CD14-positive monocyte (primary cell): ENCODE measurements at regions not wholly inside any gene's neighbourhood (a gene's known extent, or its start where the extent isn't known, plus 50 kb on each side); places are given as distances from the start of the nearest gene placed in this dataset.

Experiments used
- DNase-seq, 3 donors: peaks; one replicate each; pipeline ENCODE4 v3.0.0-alpha.2; 2011 to 2022
- H2AFZ ChIP-seq: 2 replicates; pipeline ENCODE4 v1.6.0; 2012; ENCODE audit warnings: mild to moderate bottlenecking, low read depth, low read length, inconsistent platforms; ENCODE audit not compliant: insufficient read depth, poor library complexity, severe bottlenecking
- H3K27ac ChIP-seq, 2 donors: 1 replicate in 1 of 2; 2 replicates in 1 of 2; pipeline ENCODE4 v1.5.1; 2012 to 2013; ENCODE audit warnings: low read length in 2 of 2, control low read depth in 1 of 2, inconsistent platforms in 1 of 2, low read depth in 1 of 2, mild to moderate bottlenecking in 1 of 2
- H3K27me3 ChIP-seq, 2 donors: one replicate each; pipeline versions ENCODE4 v1.6.0 to v1.6.1; 2011 to 2013; ENCODE audit warnings: low read length in 2 of 2; ENCODE audit not compliant: control insufficient read depth in 2 of 2, insufficient read depth in 2 of 2
- H3K36me3 ChIP-seq, 2 donors: replicated peaks in 1 of 2; 1 replicate in 1 of 2; 2 replicates in 1 of 2; pipeline versions ENCODE4 v1.5.1 to v1.6.1; 2012 to 2013; ENCODE audit warnings: low read length in 2 of 2, control low read depth in 1 of 2, inconsistent platforms in 1 of 2, mild to moderate bottlenecking in 1 of 2; ENCODE audit not compliant: insufficient read depth in 2 of 2, control insufficient read depth in 1 of 2
- H3K4me1 ChIP-seq, 2 donors: 1 replicate in 1 of 2; 2 replicates in 1 of 2; pipeline versions ENCODE4 v1.5.1 to v1.6.1; 2012 to 2013; ENCODE audit warnings: low read length in 2 of 2, control low read depth in 1 of 2, inconsistent platforms in 1 of 2, mild to moderate bottlenecking in 1 of 2, moderate library complexity in 1 of 2; ENCODE audit not compliant: insufficient read depth in 2 of 2, control insufficient read depth in 1 of 2
- H3K4me2 ChIP-seq: replicated peaks from 2 replicates; pipeline ENCODE3; 2012; ENCODE audit warnings: low read length, moderate library complexity, mild to moderate bottlenecking; ENCODE audit not compliant: poor library complexity, severe bottlenecking; ENCODE audit errors: extremely low read depth
- H3K4me3 ChIP-seq, 3 experiments: fragments of 200-600 bp in 1 of 3; sonication (generic) in 1 of 3; replicated peaks in 1 of 3; 1 replicate in 2 of 3; 2 replicates in 1 of 3; pipeline ENCODE4 v1.5.1; 2011 to 2013; ENCODE audit warnings: low read length in 3 of 3, mild to moderate bottlenecking in 3 of 3, control low read depth in 2 of 3, low read depth in 2 of 3, inconsistent platforms in 1 of 3, moderate library complexity in 1 of 3
- H3K79me2 ChIP-seq: 2 replicates; pipeline ENCODE4 v1.6.0; 2012; ENCODE audit warnings: mild to moderate bottlenecking, control low read depth, inconsistent platforms, low read length, moderate library complexity; ENCODE audit not compliant: insufficient read depth
- H3K9ac ChIP-seq: 2 replicates; pipeline ENCODE4 v1.6.0; 2017; ENCODE audit warnings: low read length, mild to moderate bottlenecking; ENCODE audit not compliant: insufficient read depth, poor library complexity, severe bottlenecking
- H3K9me3 ChIP-seq, 2 donors: replicated peaks in 1 of 2; 1 replicate in 1 of 2; 2 replicates in 1 of 2; pipeline versions ENCODE4 v1.5.1 to v1.6.1; 2012 to 2013; ENCODE audit warnings: low read length in 2 of 2, control low read depth in 1 of 2; ENCODE audit not compliant: control insufficient read depth in 1 of 2, insufficient read depth in 1 of 2
- H4K20me1 ChIP-seq: 2 replicates; pipeline ENCODE4 v1.6.0; 2012; ENCODE audit warnings: mild to moderate bottlenecking, low read length, control low read depth, moderate library complexity; ENCODE audit not compliant: insufficient read depth
- H3K27ac Mint-ChIP-seq, 7 donors: one replicate each; pipeline ENCODE4 v1.8.0; 2020; ENCODE audit warnings: mild to moderate bottlenecking in 7 of 7, mixed read lengths in 7 of 7, moderate library complexity in 6 of 7, inconsistent platforms in 2 of 7
- H3K27me3 Mint-ChIP-seq, 3 donors: one replicate each; pipeline ENCODE4 v1.8.0; 2021 to 2022; ENCODE audit warnings: low read depth in 3 of 3, mild to moderate bottlenecking in 3 of 3, mixed read lengths in 3 of 3, moderate library complexity in 3 of 3, inconsistent platforms in 1 of 3
- H3K36me3 Mint-ChIP-seq, 2 donors: one replicate each; pipeline ENCODE4 v1.8.0; 2020; ENCODE audit warnings: mixed read lengths in 2 of 2, inconsistent platforms in 1 of 2, mild to moderate bottlenecking in 1 of 2
- H3K4me1 Mint-ChIP-seq: one replicate; pipeline ENCODE4 v1.8.0; 2020; ENCODE audit warnings: mild to moderate bottlenecking, mixed read lengths
- H3K4me3 Mint-ChIP-seq, 2 donors: one replicate each; pipeline ENCODE4 v1.8.0; 2020; ENCODE audit warnings: mild to moderate bottlenecking in 2 of 2, mixed read lengths in 2 of 2, moderate library complexity in 1 of 2
- H3K9me3 Mint-ChIP-seq, 7 donors: one replicate each; pipeline ENCODE4 v1.8.0; 2020 to 2022; ENCODE audit warnings: mixed read lengths in 7 of 7, mild to moderate bottlenecking in 6 of 7, moderate library complexity in 6 of 7, inconsistent platforms in 2 of 7
- CTCF ChIP-seq: fragments of 200-600 bp; IDR thresholded peaks from one replicate; pipeline ENCODE4 v1.8.0; 2022; ENCODE audit warnings: antibody characterized with exemption, mild to moderate bottlenecking
- WGBS: methylation state at CpG from one replicate; pipeline ENCODE4 v1.1.5; 2013; ENCODE audit warnings: missing lambda C conversion rate; ENCODE audit not compliant: insufficient coverage; 5-methylcytosine and 5-hydroxymethylcytosine counted together
- intact Hi-C, 2 donors: fragments of 100-400 bp; cut with micrococcal nuclease; formaldehyde crosslinking; loops; one replicate each; pipeline versions ENCODE4 v1.15.0 to v1.15.1; 2023

- peaks cover 0 to 2% (median 0%) of the 10 kb centered on the region in 7 donors for H3K9me3 Mint-ChIP-seq
Observed at GRCh38 chr3:113113361-113113760, 98.0 kb upstream of the BOC start.

GRCh38 chr3:113117511-113118234 is 93.7 kb upstream of the BOC start:
- Mint-ChIP-seq H3K27ac (no peak overlapping the region), H3K4me1 (no peaks in the 10 kb centered on the region), H3K4me3 (no peak overlapping the region), H3K9me3 (no peaks in the 10 kb centered on the region), H3K36me3 (no peaks in the 10 kb centered on the region), H3K27me3 (peaks cover 0 to 1% (median 0%) of the 10 kb centered on the region in 3 donors)
- TF ChIP-seq CTCF: no peak
- Histone ChIP-seq H3K27me3 (no peaks in the 10 kb centered on the region), H2AFZ (peak overlapping the region; percentile 24), H3K4me1 (no peaks in the 10 kb centered on the region), H3K9me3 (no peaks in the 10 kb centered on the region), H3K36me3 (no peaks in the 10 kb centered on the region), H4K20me1 (no peaks in the 10 kb centered on the region), H3K27ac (no peak overlapping the region), H3K4me2 (no peak overlapping the region), H3K9ac (no peak overlapping the region), H3K4me3 (no peak overlapping the region), H3K79me2 (no peaks in the 10 kb centered on the region)
- intact Hi-C loops: no loop called here
- whole genome bisulfite sequencing: no CpG with 5 or more reads among the region's 1 CpG
- DNase-seq: no peak

More at GRCh38 chr3:113113361-113113760, 98.0 kb upstream of the BOC start:
- no peaks in the 10 kb centered on the region for H3K4me1 ChIP-seq
- no peaks in the 10 kb centered on the region for H3K79me2 ChIP-seq
- intact Hi-C loops: no loop called here
- no peak overlapping the region for H3K27ac ChIP-seq
- H4K20me1 ChIP-seq: no peaks in the 10 kb centered on the region
- H3K9me3 ChIP-seq: no peaks in the 10 kb centered on the region
- H3K9ac ChIP-seq: no peak overlapping the region
- H2AFZ ChIP-seq: no peak overlapping the region
- H3K4me3 ChIP-seq: no peak overlapping the region
- no peak overlapping the region for H3K4me2 ChIP-seq
- H3K27me3 Mint-ChIP-seq: peaks cover 0 to 5% (median 4%) of the 10 kb centered on the region in 3 donors
- no peaks in the 10 kb centered on the region for H3K27me3 ChIP-seq
- DNase-seq: no peak
- TF ChIP-seq CTCF: no peak
- H3K36me3 Mint-ChIP-seq: no peaks in the 10 kb centered on the region
- H3K4me3 Mint-ChIP-seq: no peak overlapping the region
- no peak overlapping the region for H3K27ac Mint-ChIP-seq
- no peaks in the 10 kb centered on the region for H3K4me1 Mint-ChIP-seq
- H3K36me3 ChIP-seq: no peaks in the 10 kb centered on the region
